OCI-LY7 (cell line): ENCODE measurements at regions not wholly inside any gene's neighbourhood (a gene's known extent, or its start where the extent isn't known, plus 50 kb on each side); places are given as distances from the start of the nearest gene placed in this dataset.

Source experiments
- CTCF ChIP-seq: fragments of 200-600 bp; sonication (generic); conservative IDR thresholded peaks from 2 replicates; pipeline ENCODE4 v1.5.1; 2014; ENCODE audit warnings: mild to moderate bottlenecking, antibody characterized with exemption, low read length, moderate library complexity, mixed read lengths
- EZH2phosphoT487 ChIP-seq: fragments of 200-600 bp; sonication (generic); IDR thresholded peaks from 2 replicates; pipeline ENCODE4 v1.6.1; 2018; ENCODE audit warnings: low read depth, borderline replicate concordance, mild to moderate bottlenecking, mixed run types, antibody characterized with exemption, low read length, moderate library complexity, mixed read lengths

- TF ChIP-seq CTCF (no peak), EZH2phosphoT487 (no peak)
Observed at GRCh38 chr1:30471307-30471706, 252.1 kb downstream of the MATN1 start.
